GM06990 (cell line): ENCODE measurements at regions not wholly inside any gene's neighbourhood (a gene's known extent, or its start where the extent isn't known, plus 50 kb on each side); places are given as distances from the start of the nearest gene placed in this dataset.
"Not testable (repeated sequence)": the region's sequence is repeated elsewhere in the genome, so short reads cannot be mapped to it uniquely, and the experiment has no call there.

Source experiments
- DNase-seq: peaks from one replicate; pipeline ENCODE4 v3.0.0-alpha.2; 2011; ENCODE audit not compliant: insufficient read length; ENCODE audit errors: extremely low read depth
- H3K27me3 ChIP-seq: replicated peaks from 2 replicates; pipeline ENCODE4 v1.6.0; 2011; ENCODE audit warnings: low read length; ENCODE audit not compliant: control insufficient read depth, insufficient read depth
- H3K36me3 ChIP-seq: 2 replicates; pipeline ENCODE4 v1.5.1; 2011; ENCODE audit warnings: low read length; ENCODE audit not compliant: control insufficient read depth, insufficient read depth
- H3K4me3 ChIP-seq: replicated peaks from 2 replicates; pipeline ENCODE4 v1.5.1; 2011; ENCODE audit warnings: low read depth, mild to moderate bottlenecking, control low read depth, low read length
- TF ChIP-seq, protein P1 (sequence below): IDR thresholded peaks from 2 replicates; pipeline ENCODE4 v1.5.1; 2011; ENCODE audit warnings: low read length, control low read depth, mild to moderate bottlenecking, inconsistent platforms; ENCODE audit not compliant: insufficient read depth, poor library complexity, severe bottlenecking

DNA sequence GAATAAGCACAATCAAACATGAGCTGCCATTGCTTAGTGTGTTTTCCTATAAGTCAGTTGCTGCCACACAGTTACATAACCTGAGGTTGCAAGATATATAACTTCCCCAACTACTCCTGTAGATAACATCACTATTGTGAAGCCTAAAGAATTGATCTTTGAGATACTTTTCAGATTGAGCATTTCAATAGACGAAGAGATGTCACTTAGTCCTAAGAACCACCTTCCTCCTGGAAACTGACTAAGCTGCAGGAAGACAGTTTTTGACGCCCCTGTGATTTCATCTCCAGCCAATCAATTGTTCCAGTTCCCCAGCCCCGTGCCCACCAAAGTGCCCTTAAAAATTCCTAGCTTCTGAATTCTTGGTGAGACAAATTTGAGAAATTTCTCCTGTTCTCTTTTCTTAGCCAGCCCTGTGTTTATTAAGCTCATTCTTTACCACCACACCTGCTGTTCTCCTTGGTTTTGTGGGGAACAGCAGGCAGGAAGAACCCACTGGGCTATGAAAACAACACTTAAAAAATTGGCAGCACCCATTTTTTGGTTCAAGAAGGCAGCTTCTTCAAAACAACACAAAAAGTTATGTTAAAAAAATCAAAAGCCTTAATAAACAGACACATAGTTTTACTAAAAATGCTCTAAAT, 317.1 kb upstream of the PABPC4L start:
- H3K4me3 ChIP-seq, result no peak overlapping the region
- no peaks in the 10 kb centered on the region for H3K36me3 ChIP-seq
- H3K27me3 ChIP-seq, result no peaks in the 10 kb centered on the region
- DNase-seq, result no peak
- TF ChIP-seq, protein P1, sequence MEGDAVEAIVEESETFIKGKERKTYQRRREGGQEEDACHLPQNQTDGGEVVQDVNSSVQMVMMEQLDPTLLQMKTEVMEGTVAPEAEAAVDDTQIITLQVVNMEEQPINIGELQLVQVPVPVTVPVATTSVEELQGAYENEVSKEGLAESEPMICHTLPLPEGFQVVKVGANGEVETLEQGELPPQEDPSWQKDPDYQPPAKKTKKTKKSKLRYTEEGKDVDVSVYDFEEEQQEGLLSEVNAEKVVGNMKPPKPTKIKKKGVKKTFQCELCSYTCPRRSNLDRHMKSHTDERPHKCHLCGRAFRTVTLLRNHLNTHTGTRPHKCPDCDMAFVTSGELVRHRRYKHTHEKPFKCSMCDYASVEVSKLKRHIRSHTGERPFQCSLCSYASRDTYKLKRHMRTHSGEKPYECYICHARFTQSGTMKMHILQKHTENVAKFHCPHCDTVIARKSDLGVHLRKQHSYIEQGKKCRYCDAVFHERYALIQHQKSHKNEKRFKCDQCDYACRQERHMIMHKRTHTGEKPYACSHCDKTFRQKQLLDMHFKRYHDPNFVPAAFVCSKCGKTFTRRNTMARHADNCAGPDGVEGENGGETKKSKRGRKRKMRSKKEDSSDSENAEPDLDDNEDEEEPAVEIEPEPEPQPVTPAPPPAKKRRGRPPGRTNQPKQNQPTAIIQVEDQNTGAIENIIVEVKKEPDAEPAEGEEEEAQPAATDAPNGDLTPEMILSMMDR, result no peak

DNA sequence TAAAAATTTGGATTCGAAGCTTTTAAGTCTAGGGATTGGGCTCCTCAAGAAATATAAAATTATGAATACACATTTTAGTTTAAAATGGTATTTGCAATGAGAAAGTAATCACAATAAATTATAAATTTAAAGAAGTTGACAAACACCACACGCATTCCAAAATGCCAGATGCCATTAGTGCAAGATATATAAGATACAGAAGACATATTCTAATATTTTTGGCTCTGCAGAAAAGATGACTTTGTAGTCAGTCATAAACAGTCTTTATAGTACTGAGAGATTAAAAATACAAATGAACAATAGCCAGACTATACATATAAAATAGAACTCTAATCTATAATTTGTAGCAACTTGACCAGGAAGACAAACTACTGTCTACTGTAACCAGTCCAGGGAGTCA, 309.0 kb upstream of the PABPC4L start:
- Histone ChIP-seq H3K36me3 (no peaks in the 10 kb centered on the region), H3K27me3 (no peaks in the 10 kb centered on the region), H3K4me3 (no peak overlapping the region)
- no peak for DNase-seq
- TF ChIP-seq, protein P1, result no peak

DNA sequence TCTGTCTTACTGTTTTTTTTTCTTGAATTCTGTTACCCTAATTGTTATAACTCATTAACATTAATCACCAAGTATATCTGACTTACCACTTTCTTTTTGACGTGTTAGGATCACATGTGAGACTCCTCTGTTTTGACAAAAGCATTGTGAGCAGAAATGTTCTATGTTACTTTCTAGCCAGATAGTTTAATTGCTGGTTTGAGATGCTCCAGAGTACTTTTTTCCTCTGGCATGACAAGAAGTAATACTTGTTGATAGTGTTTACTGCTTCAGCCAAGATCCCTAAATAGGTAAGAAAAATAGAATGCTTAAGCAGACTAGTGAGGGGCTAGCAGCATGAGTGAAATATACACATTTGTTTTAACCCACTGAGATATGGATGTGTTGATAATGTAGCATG, 303.9 kb upstream of the PABPC4L start:
- TF ChIP-seq, protein P1, result no peak
- DNase-seq, result no peak
- Histone ChIP-seq H3K27me3 (no peaks in the 10 kb centered on the region), H3K4me3 (no peak overlapping the region), H3K36me3 (no peaks in the 10 kb centered on the region)

DNA sequence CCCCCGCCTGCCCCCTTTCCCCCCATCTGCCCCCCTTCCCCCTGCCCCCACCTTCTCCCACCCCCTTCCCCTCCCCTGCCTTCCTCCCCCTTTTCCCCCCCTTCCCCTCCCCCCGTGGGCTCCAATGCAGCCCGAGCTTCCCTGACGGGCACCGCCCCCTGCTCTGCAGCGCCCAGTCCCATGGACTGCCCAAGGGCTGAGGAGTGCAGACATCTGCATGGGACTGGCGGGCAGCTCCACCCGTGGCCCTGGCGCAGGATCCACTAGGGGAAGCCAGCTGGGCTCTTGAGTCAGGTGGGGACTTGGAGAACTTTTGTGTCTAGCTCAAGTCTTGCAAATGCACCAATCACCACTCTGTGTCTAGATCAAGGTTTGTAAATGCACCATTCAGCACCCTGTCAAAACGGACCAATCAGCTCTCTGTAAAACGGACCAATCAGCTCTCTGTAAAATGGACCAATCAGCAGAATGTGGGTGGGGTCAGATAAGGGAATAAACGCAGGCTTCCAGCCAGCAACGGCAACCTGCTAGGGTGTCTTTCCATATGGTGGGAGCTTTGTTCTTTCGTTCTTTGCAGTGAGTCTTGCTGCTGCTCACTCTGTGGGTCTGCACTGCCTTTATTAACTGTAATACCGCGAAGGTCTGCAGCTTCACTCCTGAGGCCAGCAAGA, 300.5 kb upstream of the PABPC4L start:
- Histone ChIP-seq H3K36me3 (no peaks in the 10 kb centered on the region), H3K4me3 (no peak overlapping the region), H3K27me3 (no peaks in the 10 kb centered on the region)
- DNase-seq, result no peak
- TF ChIP-seq, protein P1, result no peak

DNA sequence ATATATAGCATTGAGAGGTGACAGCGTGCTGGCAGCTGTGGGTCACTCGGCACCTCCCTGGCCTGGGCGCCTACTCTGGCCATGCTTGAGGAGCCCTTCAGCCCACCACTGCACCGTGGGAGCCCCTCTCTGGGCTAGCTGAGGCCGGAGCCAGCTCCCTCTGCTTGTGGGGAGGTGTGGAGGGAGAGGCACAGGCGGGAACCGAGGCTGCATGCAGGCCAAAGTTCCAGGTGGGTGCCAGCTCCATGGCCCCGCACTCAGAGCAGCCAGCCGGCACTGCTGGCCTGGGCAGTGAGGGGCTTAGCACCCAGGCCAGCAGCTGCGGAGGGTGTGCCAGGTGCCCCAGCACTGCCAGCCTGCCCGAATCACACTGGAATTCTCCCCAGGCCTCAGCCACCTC, 299.9 kb upstream of the PABPC4L start:
- H3K27me3 ChIP-seq, H3K4me3 ChIP-seq, H3K36me3 ChIP-seq, DNase-seq: not testable (repeated sequence)

DNA sequence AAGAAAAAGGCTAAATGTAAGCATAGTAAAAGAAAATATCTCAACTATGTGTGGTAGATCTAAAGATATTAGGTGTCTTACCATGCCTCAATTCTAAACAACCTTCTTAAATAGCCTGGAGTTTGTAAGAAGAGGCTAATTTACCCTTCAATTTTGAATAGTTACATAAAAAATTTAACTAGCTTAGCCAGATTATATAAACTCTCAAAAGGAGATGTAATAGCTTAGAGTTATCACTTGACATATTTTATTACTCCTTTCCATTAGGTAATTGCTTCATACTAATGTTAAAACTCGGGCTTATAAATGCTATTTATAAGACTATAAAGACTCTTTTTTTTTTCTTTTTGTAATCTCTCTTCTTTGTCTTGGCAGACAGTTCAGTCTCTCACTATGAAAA, 297.5 kb upstream of the PABPC4L start:
- Histone ChIP-seq H3K27me3 (no peaks in the 10 kb centered on the region), H3K4me3 (no peak overlapping the region), H3K36me3 (no peaks in the 10 kb centered on the region)
- TF ChIP-seq, protein P1, result no peak
- no peak for DNase-seq
